ENCODE measurements at regions not wholly inside any gene's neighbourhood (a gene's known extent, or its start where the extent isn't known, plus 50 kb on each side); places are given as distances from the start of the nearest gene placed in this dataset.
A peak's percentile ranks its signal among the peaks of the same experiment; 100 is the strongest.

GRCh38 chr12:61357496-61357895, 902.7 kb upstream of the USP15 start:
- no peak for DNase-seq

GRCh38 chr12:61362037-61362436, 898.2 kb upstream of the USP15 start:
- no peak for DNase-seq

- no peak for DNase-seq
Measured at GRCh38 chr12:61365001-61365400, 895.2 kb upstream of the USP15 start.

GRCh38 chr12:61367281-61367785, 892.9 kb upstream of the USP15 start:
- DNase-seq, result no peak

- DNase-seq, result no peak
Measured at GRCh38 chr12:61369241-61369910, 890.8 kb upstream of the USP15 start.

GRCh38 chr12:61384511-61384910, 875.7 kb upstream of the USP15 start:
- DNase-seq, result no peak

GRCh38 chr12:61385771-61386170, 874.4 kb upstream of the USP15 start:
- DNase-seq, result no peak

GRCh38 chr12:61397668-61398067, 862.5 kb upstream of the USP15 start:
- no peak for DNase-seq

- no peak for DNase-seq
Measured at GRCh38 chr12:61412201-61412600, 848.0 kb upstream of the USP15 start.

GRCh38 chr12:61414470-61414869, 845.7 kb upstream of the USP15 start:
- DNase-seq, result no peak

GRCh38 chr12:61422786-61423185, 837.4 kb upstream of the USP15 start:
- DNase-seq, result no peak

GRCh38 chr12:61452076-61452475, 808.1 kb upstream of the USP15 start:
- DNase-seq, result no peak

- DNase-seq, result no peak
Measured at GRCh38 chr12:61487728-61488127, 772.5 kb upstream of the USP15 start.

GRCh38 chr12:61490526-61491498, 769.4 kb upstream of the USP15 start:
- DNase-seq, result no peak

GRCh38 chr12:61502179-61502578, 758.0 kb upstream of the USP15 start:
- no peak for DNase-seq

- no peak for DNase-seq
Measured at GRCh38 chr12:61504396-61505080, 755.7 kb upstream of the USP15 start.

- no peak for DNase-seq
Measured at GRCh38 chr12:61513499-61513898, 746.7 kb upstream of the USP15 start.

GRCh38 chr12:61514016-61514415, 746.2 kb upstream of the USP15 start:
- DNase-seq, result peak; percentile 96

- no peak for DNase-seq
Measured at GRCh38 chr12:61521258-61521657, 738.9 kb upstream of the USP15 start.

GRCh38 chr12:61523276-61523992, 736.8 kb upstream of the USP15 start:
- no peak for DNase-seq

GRCh38 chr12:61524851-61525250, 735.4 kb upstream of the USP15 start:
- no peak for DNase-seq

GRCh38 chr12:61525331-61525730, 734.9 kb upstream of the USP15 start:
- no peak for DNase-seq

GRCh38 chr12:61530456-61530855, 729.7 kb upstream of the USP15 start:
- no peak for DNase-seq

All from NCI-H187 treated with DMSO at 0.1 percent for 48 hours (cell line).